Effector memory CD8-positive, alpha-beta T cell (primary cell): ENCODE measurements at regions not wholly inside any gene's neighbourhood (a gene's known extent, or its start where the extent isn't known, plus 50 kb on each side); places are given as distances from the start of the nearest gene placed in this dataset.
"Not testable (repeated sequence)": the region's sequence is repeated elsewhere in the genome, so short reads cannot be mapped to it uniquely, and the experiment has no call there.

Experiments used
- ATAC-seq: fragments of 150-1000 bp; cut with Tn5 transposase; replicated peaks from 2 replicates; pipeline ENCODE4 v1.10.0; 2021; ENCODE audit warnings: mild to moderate bottlenecking, moderate library complexity
- DNase-seq, 3 experiments: peaks; one replicate each; pipeline ENCODE4 v3.0.0; 2021
- H3K27ac Mint-ChIP-seq, 2 donors: one replicate each; pipeline ENCODE4 v1.8.0; 2022; ENCODE audit warnings: mild to moderate bottlenecking in 2 of 2, mixed read lengths in 2 of 2, moderate library complexity in 2 of 2
- H3K27me3 Mint-ChIP-seq, 2 donors: one replicate each; pipeline ENCODE4 v1.8.0; 2022; ENCODE audit warnings: mixed read lengths in 2 of 2
- H3K36me3 Mint-ChIP-seq: one replicate; pipeline ENCODE4 v1.8.0; 2022; ENCODE audit warnings: mild to moderate bottlenecking, moderate library complexity, mixed read lengths; ENCODE audit not compliant: insufficient read depth
- H3K4me1 Mint-ChIP-seq, 2 donors: one replicate each; pipeline ENCODE4 v1.8.0; 2022; ENCODE audit warnings: low read depth in 2 of 2, mixed read lengths in 2 of 2
- H3K4me3 Mint-ChIP-seq, 2 donors: one replicate each; pipeline ENCODE4 v1.8.0; 2022; ENCODE audit warnings: mild to moderate bottlenecking in 2 of 2, mixed read lengths in 2 of 2, moderate library complexity in 2 of 2
- H3K9me3 Mint-ChIP-seq, 2 donors: one replicate each; pipeline ENCODE4 v1.8.0; 2022; ENCODE audit warnings: mixed read lengths in 2 of 2

DNA sequence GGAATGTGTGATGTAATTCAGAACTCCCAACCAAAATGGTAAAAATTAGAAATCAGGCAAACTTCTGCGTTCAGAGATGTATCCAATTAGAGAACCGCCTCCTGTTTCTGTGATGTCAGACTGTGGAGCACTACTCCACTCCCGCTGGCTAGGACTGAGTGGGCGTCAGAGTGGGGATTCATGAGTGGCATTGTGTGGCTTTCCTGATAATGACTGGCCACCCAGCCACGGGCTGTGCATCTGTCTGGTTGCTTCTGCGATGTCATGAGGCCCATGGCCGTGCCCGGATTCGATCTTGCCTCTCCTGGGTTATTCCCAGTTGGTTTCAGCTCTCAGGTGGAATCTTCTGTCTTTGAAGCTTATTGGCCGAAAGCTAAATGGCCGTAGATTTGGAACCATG lies 87.1 kb upstream of the KCNA1 start:
- H3K27ac Mint-ChIP-seq, result no peak overlapping the region
- DNase-seq (no peak), ATAC-seq (no peak)
- H3K9me3 Mint-ChIP-seq, result no peaks in the 10 kb centered on the region
- no peak overlapping the region for H3K4me3 Mint-ChIP-seq
- H3K27me3 Mint-ChIP-seq, result no peaks in the 10 kb centered on the region
- no peaks in the 10 kb centered on the region for H3K36me3 Mint-ChIP-seq
- peaks cover 38 to 39% of the 10 kb centered on the region in 2 donors for H3K4me1 Mint-ChIP-seq

- Mint-ChIP-seq H3K4me3 (peak overlapping the region in 1 of 2 donors; percentile 37), H3K27me3 (no peaks in the 10 kb centered on the region), H3K4me1 (peaks cover 47% of the 10 kb centered on the region in 2 donors), H3K27ac (no peak overlapping the region), H3K36me3 (no peaks in the 10 kb centered on the region), H3K9me3 (no peaks in the 10 kb centered on the region)
- ATAC-seq, result no peak
- no peak for DNase-seq
These were observed 85.3 kb upstream of the KCNA1 start for GRCh38 chr12:4824380-4824779.

DNA sequence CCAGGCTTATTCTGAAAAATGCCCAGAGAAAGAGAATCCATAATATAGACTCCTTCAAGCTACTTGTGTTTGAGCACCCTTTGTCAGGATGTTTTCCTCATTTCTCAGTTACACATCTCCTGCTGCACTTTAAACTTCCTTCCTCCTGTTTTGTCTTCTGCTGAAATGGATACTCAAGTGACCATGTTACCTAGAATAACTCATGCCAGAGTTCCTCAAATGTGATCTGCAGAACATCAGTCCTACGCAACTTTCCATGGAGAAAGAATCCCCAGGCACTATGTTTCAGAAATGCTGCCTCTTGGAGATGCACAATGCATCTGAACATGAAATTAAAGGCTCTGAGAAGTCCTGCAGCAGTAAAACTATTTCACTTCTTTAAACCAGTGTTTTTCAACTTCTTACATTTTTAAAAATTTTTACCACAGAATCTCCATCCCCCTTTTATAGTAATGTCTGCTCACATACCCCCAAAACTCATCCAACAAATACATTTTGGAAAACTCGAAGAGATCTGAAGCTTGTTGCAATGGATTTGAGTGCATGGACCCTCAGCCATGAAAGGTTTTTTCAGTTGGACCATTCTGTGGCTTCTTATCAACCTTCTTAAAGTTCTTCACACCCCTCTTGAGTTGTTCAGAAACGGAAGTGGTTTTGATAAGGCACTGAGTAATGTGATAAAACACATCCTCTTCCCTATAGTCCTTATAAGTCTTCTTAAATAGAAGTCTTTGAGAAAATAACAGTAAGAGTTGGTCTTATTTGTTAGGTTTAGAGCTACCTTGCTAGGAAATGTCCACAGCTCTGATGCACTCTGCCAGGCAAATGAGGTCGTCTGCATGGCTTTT lies 84.5 kb upstream of the KCNA1 start:
- peaks cover 54 to 55% of the 10 kb centered on the region in 2 donors for H3K4me1 Mint-ChIP-seq
- DNase-seq, result no peak
- H3K36me3 Mint-ChIP-seq, result no peaks in the 10 kb centered on the region
- peak overlapping the region; percentile 75 to 91 for H3K27ac Mint-ChIP-seq
- H3K4me3 Mint-ChIP-seq, result peak overlapping the region; percentile 16 to 47
- H3K27me3 Mint-ChIP-seq, result no peaks in the 10 kb centered on the region
- peak; percentile 72 for ATAC-seq
- no peaks in the 10 kb centered on the region for H3K9me3 Mint-ChIP-seq

- Mint-ChIP-seq H3K4me3 (peak overlapping the region in 1 of 2 donors; percentile 49), H3K27me3 (no peaks in the 10 kb centered on the region), H3K27ac (peak overlapping the region; percentile 75 to 91), H3K36me3 (no peaks in the 10 kb centered on the region), H3K4me1 (peaks cover 57 to 61% of the 10 kb centered on the region in 2 donors), H3K9me3 (no peaks in the 10 kb centered on the region)
- DNase-seq (no peak), ATAC-seq (no peak)
These were observed 82.8 kb upstream of the KCNA1 start for GRCh38 chr12:4826909-4827308.

GRCh38 chr12:4828176-4828575 lies 81.5 kb upstream of the KCNA1 start:
- H3K9me3 Mint-ChIP-seq, result no peaks in the 10 kb centered on the region
- H3K36me3 Mint-ChIP-seq, result no peaks in the 10 kb centered on the region
- DNase-seq (no peak), ATAC-seq (no peak)
- H3K4me1 Mint-ChIP-seq, result peaks cover 57 to 61% of the 10 kb centered on the region in 2 donors
- H3K4me3 Mint-ChIP-seq, result peak overlapping the region in 1 of 2 donors; percentile 71
- H3K27ac Mint-ChIP-seq, result peak overlapping the region; percentile 52 to 91
- no peaks in the 10 kb centered on the region for H3K27me3 Mint-ChIP-seq

GRCh38 chr12:4829161-4829792 lies 80.4 kb upstream of the KCNA1 start:
- DNase-seq (no peak), ATAC-seq (peak; percentile 83)
- no peaks in the 10 kb centered on the region for H3K27me3 Mint-ChIP-seq
- H3K27ac Mint-ChIP-seq, result peak overlapping the region; percentile 52 to 91
- peak overlapping the region; percentile 58 to 71 for H3K4me3 Mint-ChIP-seq
- H3K36me3 Mint-ChIP-seq, result no peaks in the 10 kb centered on the region
- H3K4me1 Mint-ChIP-seq, result peaks cover 52 to 60% of the 10 kb centered on the region in 2 donors
- no peaks in the 10 kb centered on the region for H3K9me3 Mint-ChIP-seq

DNA sequence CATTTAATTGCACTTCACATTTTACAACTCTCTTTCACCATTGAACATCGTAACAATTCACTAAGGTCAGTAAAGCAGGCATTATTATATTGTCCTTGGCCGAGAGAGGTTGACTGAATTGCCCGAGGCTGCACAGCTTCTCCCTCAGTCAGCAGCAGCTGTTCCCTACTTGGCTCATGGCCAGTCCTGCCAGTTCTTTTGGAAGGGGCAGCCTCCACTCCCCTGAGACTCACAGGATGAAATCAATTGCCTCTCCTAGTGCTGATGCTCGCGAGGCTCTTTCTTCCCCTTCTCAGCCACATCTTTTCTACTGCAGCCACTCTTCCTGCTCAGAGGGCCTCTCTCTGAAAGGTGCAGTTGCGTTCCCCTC lies 79.9 kb upstream of the KCNA1 start:
- H3K4me1 Mint-ChIP-seq, result peaks cover 48 to 55% of the 10 kb centered on the region in 2 donors
- no peaks in the 10 kb centered on the region for H3K36me3 Mint-ChIP-seq
- H3K27me3 Mint-ChIP-seq, result no peaks in the 10 kb centered on the region
- H3K27ac Mint-ChIP-seq, result peak overlapping the region; percentile 52 to 91
- ATAC-seq (no peak), DNase-seq (no peak)
- H3K4me3 Mint-ChIP-seq, result peak overlapping the region; percentile 58 to 71
- no peaks in the 10 kb centered on the region for H3K9me3 Mint-ChIP-seq

DNA sequence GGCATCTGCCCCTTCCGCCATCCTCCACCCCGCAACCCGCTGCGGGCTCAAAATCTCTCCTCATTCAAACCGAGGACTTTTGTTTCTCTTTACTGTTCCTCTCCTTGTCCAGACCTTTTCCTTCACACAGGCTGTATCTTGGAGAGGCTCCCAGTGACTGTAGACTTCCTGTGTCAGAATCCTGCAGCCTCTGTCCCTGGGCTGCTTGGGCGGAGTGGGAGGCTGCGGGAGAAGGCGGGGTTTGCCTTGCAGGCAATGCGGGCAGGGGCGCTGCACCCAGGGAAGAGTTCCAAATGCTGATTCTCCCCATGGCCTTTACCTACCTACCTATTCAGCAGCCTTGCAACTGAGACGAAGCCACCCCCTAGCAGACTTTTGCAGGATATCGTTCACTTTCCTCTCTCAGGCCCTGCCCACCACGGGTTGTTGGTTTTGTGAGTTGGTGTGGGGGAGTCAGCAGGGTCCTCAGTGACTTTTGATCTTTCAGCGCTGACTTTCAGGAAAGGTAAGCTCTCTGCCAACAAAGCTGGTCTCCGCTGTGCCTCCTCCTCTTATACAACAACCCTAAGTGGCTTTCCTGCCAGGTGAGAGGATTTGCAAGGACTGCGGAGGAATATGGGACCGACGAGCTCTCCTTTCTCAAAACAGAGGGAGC lies 79.0 kb upstream of the KCNA1 start:
- DNase-seq (no peak), ATAC-seq (no peak)
- Mint-ChIP-seq H3K4me3 (peak overlapping the region; percentile 38 to 71), H3K4me1 (peaks cover 40 to 48% of the 10 kb centered on the region in 2 donors), H3K9me3 (no peaks in the 10 kb centered on the region), H3K27ac (peak overlapping the region in 1 of 2 donors; percentile 91), H3K27me3 (no peaks in the 10 kb centered on the region), H3K36me3 (no peaks in the 10 kb centered on the region)

DNA sequence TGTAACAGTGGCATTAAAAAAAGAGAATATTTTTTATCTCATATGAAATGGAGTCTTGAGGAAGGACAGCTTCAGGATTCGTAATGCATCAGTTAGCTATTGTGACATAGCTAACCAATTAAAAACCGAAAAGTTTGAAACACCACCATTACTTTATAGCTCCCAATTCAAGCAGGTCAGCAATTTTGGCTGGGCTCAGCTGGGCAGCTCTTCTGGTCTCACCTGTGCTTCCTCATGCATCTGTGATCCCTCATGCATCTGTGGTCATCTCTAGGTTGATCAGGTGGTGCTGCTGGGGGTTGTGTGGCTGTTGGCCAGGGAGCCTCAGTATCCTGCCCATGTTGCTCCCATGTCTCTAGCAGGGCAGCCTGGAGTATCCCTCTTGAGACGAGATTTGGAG lies 76.7 kb upstream of the KCNA1 start:
- no peak overlapping the region for H3K4me3 Mint-ChIP-seq
- peaks cover 26 to 28% of the 10 kb centered on the region in 2 donors for H3K4me1 Mint-ChIP-seq
- ATAC-seq (no peak), DNase-seq (no peak)
- H3K27me3 Mint-ChIP-seq, result peaks cover 6 to 12% of the 10 kb centered on the region in 2 donors
- no peaks in the 10 kb centered on the region for H3K9me3 Mint-ChIP-seq
- no peaks in the 10 kb centered on the region for H3K36me3 Mint-ChIP-seq
- H3K27ac Mint-ChIP-seq, result no peak overlapping the region

DNA sequence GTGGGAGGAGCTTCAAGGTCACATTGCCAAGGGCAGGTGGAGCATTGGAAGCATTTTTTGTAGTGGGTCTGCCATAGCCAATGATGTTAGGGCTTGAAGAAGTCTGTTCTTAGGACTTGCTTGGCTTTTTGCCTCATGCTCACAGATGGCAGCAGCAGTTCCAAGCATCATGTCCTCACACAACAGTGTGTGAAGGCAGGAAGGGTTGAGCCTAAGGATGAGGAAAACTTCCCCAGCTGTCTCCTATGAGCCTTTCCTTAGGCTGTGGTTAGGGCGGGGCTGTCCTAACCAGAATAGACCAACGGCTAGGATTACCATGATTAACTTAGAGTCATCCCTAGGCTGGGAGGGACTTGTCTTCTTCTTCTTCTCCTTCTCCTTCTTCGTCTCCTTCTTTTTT lies 76.2 kb upstream of the KCNA1 start:
- H3K4me1 Mint-ChIP-seq, result peaks cover 22 to 23% of the 10 kb centered on the region in 2 donors
- H3K36me3 Mint-ChIP-seq, result no peaks in the 10 kb centered on the region
- DNase-seq, result no peak
- no peak overlapping the region for H3K4me3 Mint-ChIP-seq
- H3K9me3 Mint-ChIP-seq, result no peaks in the 10 kb centered on the region
- no peak for ATAC-seq
- H3K27me3 Mint-ChIP-seq, result peaks cover 6 to 12% of the 10 kb centered on the region in 2 donors
- no peak overlapping the region for H3K27ac Mint-ChIP-seq

DNA sequence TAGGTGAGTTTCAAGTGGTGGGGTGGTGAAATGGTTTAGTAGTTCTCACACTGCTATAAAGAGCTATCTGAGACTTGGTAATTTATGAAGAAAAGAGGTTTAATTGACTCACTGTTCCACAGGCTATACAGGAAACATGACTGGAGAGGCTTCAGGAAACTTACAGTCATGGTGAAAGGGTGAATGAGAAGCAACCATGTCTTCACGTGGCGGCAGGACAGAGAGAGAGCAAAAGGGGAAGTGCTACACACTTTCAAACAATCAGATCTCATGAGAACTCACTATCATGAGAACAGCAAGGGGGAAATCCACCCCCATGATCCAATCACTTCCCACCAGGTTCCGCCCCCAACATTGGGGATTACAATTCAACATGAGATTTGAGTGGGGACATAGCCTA lies 67.3 kb upstream of the KCNA1 start:
- not testable (repeated sequence) for H3K27me3 Mint-ChIP-seq, H3K36me3 Mint-ChIP-seq, H3K4me1 Mint-ChIP-seq, ATAC-seq, H3K4me3 Mint-ChIP-seq, DNase-seq, H3K27ac Mint-ChIP-seq, H3K9me3 Mint-ChIP-seq

- no peak overlapping the region for H3K27ac Mint-ChIP-seq
- DNase-seq, result no peak
- H3K4me1 Mint-ChIP-seq, result no peaks in the 10 kb centered on the region
- peaks cover 7% of the 10 kb centered on the region in 2 donors for H3K27me3 Mint-ChIP-seq
- no peaks in the 10 kb centered on the region for H3K36me3 Mint-ChIP-seq
- H3K4me3 Mint-ChIP-seq, result no peak overlapping the region
- no peak for ATAC-seq
- H3K9me3 Mint-ChIP-seq, result no peaks in the 10 kb centered on the region
These were observed 65.8 kb upstream of the KCNA1 start for GRCh38 chr12:4843907-4844306.

DNA sequence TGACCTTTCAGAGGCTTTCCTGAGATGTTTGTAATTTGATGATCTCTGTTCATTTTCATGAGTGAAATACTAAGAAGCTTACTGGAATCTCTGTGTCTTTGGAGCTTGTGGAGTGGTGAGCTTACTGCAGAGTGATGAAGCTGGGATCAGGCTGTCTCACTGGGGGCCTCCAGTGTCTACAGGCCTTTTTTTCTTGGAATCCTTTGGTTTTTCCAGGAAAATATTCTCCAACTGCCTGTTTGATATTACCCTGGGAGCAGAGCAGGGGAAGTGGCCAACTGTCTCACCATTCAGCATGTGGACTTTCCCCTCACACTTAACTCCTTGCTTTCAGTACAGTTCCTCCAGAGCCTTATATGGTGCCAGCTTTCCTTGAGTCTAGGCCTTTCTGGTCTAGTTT lies 62.0 kb upstream of the KCNA1 start:
- DNase-seq, result no peak
- no peak overlapping the region for H3K27ac Mint-ChIP-seq
- H3K27me3 Mint-ChIP-seq, result peaks cover 0 to 9% of the 10 kb centered on the region in 2 donors
- ATAC-seq, result no peak
- H3K36me3 Mint-ChIP-seq, result no peaks in the 10 kb centered on the region
- no peaks in the 10 kb centered on the region for H3K4me1 Mint-ChIP-seq
- H3K4me3 Mint-ChIP-seq, result no peak overlapping the region
- H3K9me3 Mint-ChIP-seq, result no peaks in the 10 kb centered on the region
